Body of pancreas (tissue), 4 donors: ENCODE measurements at regions not wholly inside any gene's neighbourhood (a gene's known extent, or its start where the extent isn't known, plus 50 kb on each side); places are given as distances from the start of the nearest gene placed in this dataset.

Experiments used
- ATAC-seq: fragments of 150-250 bp; one replicate; pipeline ENCODE4 v1.9.1; 2016
- DNase-seq, 4 donors: peaks; one replicate each; pipeline ENCODE4 v3.0.0-alpha.2; 2019
- H3K27ac ChIP-seq, 4 donors: fragments of 200-600 bp; sonication (generic); 1 replicate in 3 of 4; 2 replicates in 1 of 4; pipeline versions ENCODE4 v1.5.1 to v1.6.1; 2016 to 2019; ENCODE audit warnings: mild to moderate bottlenecking in 1 of 4, mixed read lengths in 1 of 4, moderate library complexity in 1 of 4
- H3K27me3 ChIP-seq, 2 donors: fragments of 200-600 bp; sonication (generic); one replicate each; pipeline ENCODE4 v1.6.0; 2016; ENCODE audit warnings: mild to moderate bottlenecking in 1 of 2
- H3K36me3 ChIP-seq, 2 donors: fragments of 200-600 bp; sonication (generic); replicated peaks in 1 of 2; 2 replicates each; pipeline ENCODE4 v1.5.1; 2016; ENCODE audit warnings: low read depth in 2 of 2; ENCODE audit not compliant: insufficient read depth in 1 of 2
- H3K4me1 ChIP-seq: fragments of 200-600 bp; sonication (generic); one replicate; pipeline ENCODE4 v1.6.0; 2016
- H3K4me3 ChIP-seq, 2 donors: fragments of 200-600 bp; sonication (generic); 1 replicate in 1 of 2; 2 replicates in 1 of 2; pipeline ENCODE4 v1.5.1; 2016 to 2019
- H3K9me3 ChIP-seq, 3 donors: fragments of 200-600 bp; sonication (generic); 1 replicate in 2 of 3; 2 replicates in 1 of 3; pipeline ENCODE4 v1.5.1; 2016
- POLR2A ChIP-seq, 3 donors: fragments of 450-650 bp; IDR thresholded peaks; one replicate each; pipeline ENCODE4 v1.6.1; 2016; ENCODE audit warnings: antibody characterized with exemption in 3 of 3, mild to moderate bottlenecking in 2 of 3
- WGBS, 2 donors: methylation state at CpG; one replicate each; pipeline ENCODE4 v1.1.5; 2017; 5-methylcytosine and 5-hydroxymethylcytosine counted together
- intact Hi-C: fragments of 100-400 bp; cut with DNase I; formaldehyde crosslinking; loops from one replicate; pipeline ENCODE4 v1.15.1; 2023
- TF ChIP-seq, protein P1 (sequence below), 7 experiments: fragments of 450-650 bp in 4 of 7; fragments of 200-600 bp in 3 of 7; sonication (generic) in 3 of 7; IDR thresholded peaks; one replicate each; pipeline ENCODE4 v1.5.1; 2016 to 2019; ENCODE audit warnings: antibody characterized with exemption in 7 of 7

DNA sequence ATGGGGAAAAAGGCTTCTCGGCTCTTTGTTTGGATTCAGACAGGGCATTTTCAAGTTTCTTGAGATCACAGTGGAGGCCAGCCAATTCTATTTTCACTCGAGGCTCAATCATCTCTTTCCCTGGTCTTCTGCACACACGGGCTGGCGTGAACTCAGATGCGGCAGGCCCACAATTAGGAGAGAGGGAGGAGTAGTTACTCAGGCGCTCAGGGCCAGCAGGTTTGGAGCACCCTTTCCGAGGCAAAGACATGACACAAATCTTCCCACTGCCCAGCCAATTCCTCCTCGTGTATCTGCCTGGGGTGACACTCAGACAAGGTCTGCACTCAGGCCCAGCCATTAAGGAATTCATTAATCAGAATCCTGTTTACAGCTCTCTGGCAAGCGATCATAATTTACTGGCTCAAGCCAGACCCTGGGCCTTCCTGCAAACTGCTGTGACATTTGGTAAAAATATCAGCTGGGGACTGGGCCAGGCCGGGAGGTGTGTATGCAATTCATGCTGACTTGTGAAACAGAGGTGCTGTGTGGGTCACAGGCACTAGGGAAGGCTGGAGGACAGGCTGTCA lies 68.1 kb upstream of the TLE3 start:
- intact Hi-C loops: no loop called here
- TF ChIP-seq POLR2A (IDR thresholded peaks at IDR 0.05): peak in 1 of 3 donors; percentile 0
- TF ChIP-seq, protein P1, sequence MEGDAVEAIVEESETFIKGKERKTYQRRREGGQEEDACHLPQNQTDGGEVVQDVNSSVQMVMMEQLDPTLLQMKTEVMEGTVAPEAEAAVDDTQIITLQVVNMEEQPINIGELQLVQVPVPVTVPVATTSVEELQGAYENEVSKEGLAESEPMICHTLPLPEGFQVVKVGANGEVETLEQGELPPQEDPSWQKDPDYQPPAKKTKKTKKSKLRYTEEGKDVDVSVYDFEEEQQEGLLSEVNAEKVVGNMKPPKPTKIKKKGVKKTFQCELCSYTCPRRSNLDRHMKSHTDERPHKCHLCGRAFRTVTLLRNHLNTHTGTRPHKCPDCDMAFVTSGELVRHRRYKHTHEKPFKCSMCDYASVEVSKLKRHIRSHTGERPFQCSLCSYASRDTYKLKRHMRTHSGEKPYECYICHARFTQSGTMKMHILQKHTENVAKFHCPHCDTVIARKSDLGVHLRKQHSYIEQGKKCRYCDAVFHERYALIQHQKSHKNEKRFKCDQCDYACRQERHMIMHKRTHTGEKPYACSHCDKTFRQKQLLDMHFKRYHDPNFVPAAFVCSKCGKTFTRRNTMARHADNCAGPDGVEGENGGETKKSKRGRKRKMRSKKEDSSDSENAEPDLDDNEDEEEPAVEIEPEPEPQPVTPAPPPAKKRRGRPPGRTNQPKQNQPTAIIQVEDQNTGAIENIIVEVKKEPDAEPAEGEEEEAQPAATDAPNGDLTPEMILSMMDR (IDR thresholded peaks at IDR 0.05): no peak

DNA sequence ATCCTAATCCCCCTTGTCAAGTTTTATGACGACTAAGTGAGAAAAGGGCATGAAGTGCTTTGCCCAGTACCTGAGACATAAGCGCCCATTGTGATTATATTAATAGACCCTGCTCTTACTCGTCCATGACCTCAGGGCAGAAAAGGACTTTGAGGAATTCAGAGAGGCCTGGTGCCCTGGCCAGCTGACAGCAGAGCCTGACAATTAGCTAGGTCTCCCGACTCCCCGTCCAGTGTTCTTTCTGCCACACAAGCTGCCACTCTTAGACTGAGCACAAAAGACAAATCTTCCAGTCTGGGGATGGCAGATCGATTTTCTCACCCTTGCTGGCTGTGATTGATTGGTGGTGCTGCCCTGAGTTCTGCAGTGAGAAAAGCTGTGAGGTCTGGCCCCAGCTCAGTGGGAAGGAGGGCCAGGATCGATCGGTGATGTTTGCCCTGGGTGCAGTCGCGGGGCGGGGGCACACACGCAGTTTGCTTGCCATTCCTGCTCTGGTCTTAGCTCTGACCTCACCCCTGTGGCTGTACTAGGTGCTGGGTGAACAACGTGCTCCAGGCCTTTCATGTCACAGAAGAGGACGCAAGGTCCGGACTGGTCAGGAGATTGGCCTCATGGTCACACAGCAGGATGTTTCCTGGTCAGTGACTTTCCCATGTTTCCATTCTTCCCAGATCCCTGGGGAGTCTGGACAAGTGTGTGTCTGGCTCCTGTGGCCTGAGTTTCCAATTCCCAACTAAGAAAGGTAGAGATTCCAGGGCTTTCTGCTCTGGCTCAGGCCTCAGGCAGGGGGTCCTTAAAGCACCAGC lies 67.4 kb upstream of the TLE3 start:
- Histone ChIP-seq H3K36me3 (no peaks in the 10 kb centered on the region), H3K9me3 (no peaks in the 10 kb centered on the region), H3K4me3 (no peak overlapping the region), H3K27ac (peak overlapping the region; percentile 69 to 78 (median 72)), H3K27me3 (no peaks in the 10 kb centered on the region), H3K4me1 (peaks cover 46% of the 10 kb centered on the region)
- ATAC-seq (peak; percentile 88), DNase-seq (peak; percentile 77 to 87 (median 85))
- TF ChIP-seq, protein P1 (IDR thresholded peaks at IDR 0.05): no peak
- TF ChIP-seq POLR2A (IDR thresholded peaks at IDR 0.05): peak in 1 of 3 donors; percentile 21
- intact Hi-C loops: no loop called here
- WGBS, 2 donors: 11 to 17% methylated on average over 14 to 15 of the region's 15 CpGs

More for the DNA sequence above, 68.1 kb upstream of the TLE3 start:
- H3K9me3 ChIP-seq: no peaks in the 10 kb centered on the region
- ATAC-seq (peak; percentile 58), DNase-seq (peak; percentile 53 to 79 (median 76))
- H3K4me1 ChIP-seq: peaks cover 39% of the 10 kb centered on the region
- no peak overlapping the region for H3K4me3 ChIP-seq
- 29 to 30% methylated on average over 10 of the region's 10 CpGs for WGBS, 2 donors
- no peaks in the 10 kb centered on the region for H3K36me3 ChIP-seq
- no peaks in the 10 kb centered on the region for H3K27me3 ChIP-seq
- peak overlapping the region; percentile 69 to 78 (median 72) for H3K27ac ChIP-seq

DNA sequence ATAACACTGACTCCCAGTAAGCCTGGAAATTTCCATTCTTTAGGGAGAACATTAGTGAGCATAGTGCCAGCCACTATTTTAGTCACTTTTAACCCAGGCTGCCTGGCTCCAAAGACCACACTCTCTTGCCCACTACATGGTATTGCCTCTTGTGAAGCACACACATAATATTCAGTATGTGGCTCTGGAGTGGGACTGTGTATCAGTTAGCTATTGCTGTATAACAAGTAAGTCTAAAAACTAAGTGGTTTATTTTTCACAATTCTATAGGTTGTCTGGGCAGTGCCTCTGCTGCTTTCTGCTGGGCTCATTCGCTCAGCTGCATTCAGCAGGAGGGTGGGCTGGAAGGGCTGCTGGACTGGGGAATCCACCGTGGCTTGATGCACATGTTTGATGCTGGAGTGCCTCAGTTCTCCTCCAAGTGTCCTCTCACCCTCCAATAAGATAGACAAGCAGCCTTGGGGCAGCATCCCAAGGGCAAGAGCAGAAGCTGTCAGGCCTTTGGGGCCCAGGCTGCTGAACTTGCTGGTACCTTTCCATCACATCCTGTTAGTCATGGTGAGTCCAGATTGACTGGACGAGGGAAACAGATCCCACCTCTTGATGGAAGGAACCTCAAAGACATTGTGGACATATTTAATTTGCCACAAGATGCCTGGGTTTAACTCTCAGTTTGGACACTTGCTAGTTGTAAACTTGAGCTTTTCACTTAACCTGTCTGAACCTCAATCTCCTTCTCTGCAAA lies 66.6 kb upstream of the TLE3 start:
- H3K4me1 ChIP-seq: peaks cover 54% of the 10 kb centered on the region
- H3K9me3 ChIP-seq: no peaks in the 10 kb centered on the region
- no peaks in the 10 kb centered on the region for H3K36me3 ChIP-seq
- DNase-seq (no peak), ATAC-seq (no peak)
- H3K4me3 ChIP-seq: no peak overlapping the region
- H3K27ac ChIP-seq: peak overlapping the region; percentile 69 to 78 (median 72)
- TF ChIP-seq, protein P1 (IDR thresholded peaks at IDR 0.05): no peak
- TF ChIP-seq POLR2A (IDR thresholded peaks at IDR 0.05): no peak
- WGBS, 2 donors: 87 to 92% methylated on average over 3 of the region's 3 CpGs
- H3K27me3 ChIP-seq: no peaks in the 10 kb centered on the region
- intact Hi-C loops: no loop called here

DNA sequence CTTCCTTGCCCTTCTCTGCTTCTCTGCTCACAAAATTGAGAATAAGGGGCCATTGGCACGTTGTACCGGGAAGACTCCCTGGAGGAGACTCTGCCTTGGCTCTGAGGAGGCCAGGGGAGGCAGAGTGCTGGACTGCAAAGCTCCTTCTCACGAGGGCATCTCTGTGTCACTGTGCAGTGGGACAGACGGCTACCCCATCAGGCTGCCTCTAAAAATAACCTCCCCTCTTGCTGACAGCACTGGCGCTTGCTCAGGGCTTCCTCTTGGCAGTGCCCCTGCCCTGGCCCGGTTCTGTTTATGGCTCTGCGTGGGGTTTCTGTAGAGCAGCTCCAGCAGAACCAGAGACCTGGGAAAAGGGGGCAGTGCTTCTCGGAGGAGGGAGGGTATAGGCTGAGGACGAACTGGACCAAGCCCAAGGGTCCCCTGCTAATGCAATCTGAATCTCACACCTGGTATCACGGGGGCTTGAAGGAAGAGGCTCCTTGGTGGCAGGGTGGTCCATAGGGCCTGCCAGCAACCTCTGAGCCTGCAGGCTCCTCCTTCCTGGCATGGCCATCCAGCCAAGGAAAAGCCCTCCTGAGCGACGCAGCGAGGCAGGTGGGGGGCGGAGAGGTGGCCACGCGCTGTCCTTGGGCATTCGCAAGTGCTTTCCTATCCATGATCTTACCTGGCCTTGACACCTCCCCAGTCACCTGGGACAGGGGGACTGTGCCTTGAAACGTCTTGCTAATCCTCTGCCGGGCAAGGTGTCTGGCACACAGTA lies 63.3 kb upstream of the TLE3 start:
- Histone ChIP-seq H3K4me3 (no peak overlapping the region), H3K27me3 (no peaks in the 10 kb centered on the region), H3K36me3 (no peaks in the 10 kb centered on the region), H3K9me3 (no peaks in the 10 kb centered on the region), H3K27ac (peak overlapping the region in 3 of 4 donors; percentile 5 to 34 (median 30)), H3K4me1 (peaks cover 51% of the 10 kb centered on the region)
- peak in 3 of 4 donors; percentile 33 to 40 (median 34) for DNase-seq
- no peak for TF ChIP-seq POLR2A (IDR thresholded peaks at IDR 0.05)
- TF ChIP-seq, protein P1 (IDR thresholded peaks at IDR 0.05): no peak
- 61 to 69% methylated on average over 14 to 18 of the region's 19 CpGs for WGBS, 2 donors
- intact Hi-C loops: no loop called here
- ATAC-seq: no peak
